ENCODE measurements at regions not wholly inside any gene's neighbourhood (a gene's known extent, or its start where the extent isn't known, plus 50 kb on each side); places are given as distances from the start of the nearest gene placed in this dataset.

GRCh38 chr7:46126675-46127300 is 205.7 kb upstream of the IGFBP3 start:
- H3K4me1 Mint-ChIP-seq (ENCODE audit: low read depth), result no peaks in the 10 kb centered on the region
- no peaks in the 10 kb centered on the region for H3K36me3 Mint-ChIP-seq (ENCODE audit: low read depth)
- H3K27me3 Mint-ChIP-seq, result no peaks in the 10 kb centered on the region
- TF ChIP-seq CTCF (IDR thresholded peaks at IDR 0.05), result no peak
- intact Hi-C loops (cut with DNase I, micrococcal nuclease), result no loop called here
- no peak for DNase-seq
- no peaks in the 10 kb centered on the region for H3K9me3 Mint-ChIP-seq
- ATAC-seq (ENCODE audit: poor library complexity), result no peak
- no peaks in the 10 kb centered on the region for H3K36me3 ChIP-seq (ENCODE audit: insufficient read depth, low read length)
- no peak overlapping the region for H3K4me3 Mint-ChIP-seq
- CTCF ChIA-PET, result no interaction called here
- H3K27me3 ChIP-seq (ENCODE audit: control insufficient read depth in 1 of 2, insufficient read depth in 2 of 2, low read length in 2 of 2), result no peaks in the 10 kb centered on the region
- H3K9me3 ChIP-seq (ENCODE audit: control insufficient read depth in 1 of 2, insufficient read depth in 1 of 2, low read length in 2 of 2), result no peaks in the 10 kb centered on the region
- no peaks in the 10 kb centered on the region for H3K4me1 ChIP-seq (ENCODE audit: insufficient read depth, low read length)
- H3K27ac Mint-ChIP-seq, result no peak overlapping the region
- H3K4me3 ChIP-seq (ENCODE audit: low read length), result no peak overlapping the region
- POLR2A ChIA-PET, result no interaction called here
- H3K27ac ChIP-seq (ENCODE audit: low read depth in 1 of 2, low read length in 2 of 2), result no peak overlapping the region

- Histone ChIP-seq H3K27me3 (ENCODE audit: control insufficient read depth in 1 of 2, insufficient read depth in 2 of 2, low read length in 2 of 2) (no peaks in the 10 kb centered on the region), H3K9me3 (ENCODE audit: control insufficient read depth in 1 of 2, insufficient read depth in 1 of 2, low read length in 2 of 2) (no peaks in the 10 kb centered on the region), H3K4me1 (ENCODE audit: insufficient read depth, low read length) (no peaks in the 10 kb centered on the region), H3K4me3 (ENCODE audit: low read length) (no peak overlapping the region), H3K27ac (ENCODE audit: low read depth in 1 of 2, low read length in 2 of 2) (no peak overlapping the region), H3K36me3 (ENCODE audit: insufficient read depth, low read length) (no peaks in the 10 kb centered on the region)
- Mint-ChIP-seq H3K27me3 (no peaks in the 10 kb centered on the region), H3K4me1 (ENCODE audit: low read depth) (no peaks in the 10 kb centered on the region), H3K9me3 (no peaks in the 10 kb centered on the region), H3K27ac (no peak overlapping the region), H3K36me3 (ENCODE audit: low read depth) (no peaks in the 10 kb centered on the region), H3K4me3 (no peak overlapping the region)
- intact Hi-C loops (cut with DNase I, micrococcal nuclease), result no loop called here
- DNase-seq, result no peak
- ChIA-PET CTCF (no interaction called here), POLR2A (no interaction called here)
- ATAC-seq (ENCODE audit: poor library complexity), result no peak
- TF ChIP-seq CTCF (IDR thresholded peaks at IDR 0.05), result no peak
These were observed 202.8 kb upstream of the IGFBP3 start for GRCh38 chr7:46123756-46124343.

GRCh38 chr7:46115410-46115809 is 194.3 kb upstream of the IGFBP3 start:
- Histone ChIP-seq H3K27me3 (ENCODE audit: control insufficient read depth in 1 of 2, insufficient read depth in 2 of 2, low read length in 2 of 2) (no peaks in the 10 kb centered on the region), H3K4me3 (ENCODE audit: low read length) (no peak overlapping the region), H3K4me1 (ENCODE audit: insufficient read depth, low read length) (no peaks in the 10 kb centered on the region), H3K9me3 (ENCODE audit: control insufficient read depth in 1 of 2, insufficient read depth in 1 of 2, low read length in 2 of 2) (no peaks in the 10 kb centered on the region), H3K36me3 (ENCODE audit: insufficient read depth, low read length) (no peaks in the 10 kb centered on the region), H3K27ac (ENCODE audit: low read depth in 1 of 2, low read length in 2 of 2) (no peak overlapping the region)
- no peak for ATAC-seq (ENCODE audit: poor library complexity)
- TF ChIP-seq CTCF (IDR thresholded peaks at IDR 0.05), result no peak
- no peak overlapping the region for H3K4me3 Mint-ChIP-seq
- ChIA-PET POLR2A (no interaction called here), CTCF (no interaction called here)
- no peak for DNase-seq
- no peaks in the 10 kb centered on the region for H3K36me3 Mint-ChIP-seq (ENCODE audit: low read depth)
- H3K27me3 Mint-ChIP-seq, result no peaks in the 10 kb centered on the region
- intact Hi-C loops (cut with DNase I, micrococcal nuclease), result no loop called here
- no peak overlapping the region for H3K27ac Mint-ChIP-seq
- H3K4me1 Mint-ChIP-seq (ENCODE audit: low read depth), result no peaks in the 10 kb centered on the region
- no peaks in the 10 kb centered on the region for H3K9me3 Mint-ChIP-seq

Data from CD4-positive, alpha-beta T cell (primary cell).